ENCODE measurements at regions not wholly inside any gene's neighbourhood (a gene's known extent, or its start where the extent isn't known, plus 50 kb on each side); places are given as distances from the start of the nearest gene placed in this dataset.

DNA sequence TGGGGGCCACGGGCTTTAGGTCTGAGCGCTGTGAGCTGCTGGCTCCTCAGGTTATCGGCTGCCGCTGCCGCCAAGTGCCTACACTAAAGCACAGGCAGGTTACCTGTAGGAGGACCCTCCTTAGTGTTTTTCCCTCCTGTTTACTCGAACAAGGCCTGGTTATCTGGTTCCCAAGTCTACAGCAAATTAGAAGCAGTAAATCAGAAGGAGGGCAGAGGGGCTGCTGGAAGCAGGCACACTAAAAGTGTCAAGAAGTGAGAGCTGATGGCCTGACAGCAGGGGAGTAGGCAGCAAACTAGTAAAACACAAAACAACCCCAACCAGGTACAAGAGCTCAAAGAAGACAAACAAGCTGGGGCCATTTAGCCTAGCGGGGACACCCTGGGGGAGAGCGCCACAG is 125.0 kb upstream of the PJA1 start:
- no peaks in the 10 kb centered on the region for H3K36me3 Mint-ChIP-seq (ENCODE audit: insufficient read depth in 2 of 2)
- peaks cover 34% of the 10 kb centered on the region for H3K27me3 Mint-ChIP-seq (ENCODE audit: low read depth)
- no peak overlapping the region for H3K27ac Mint-ChIP-seq
- DNase-seq (no peak), ATAC-seq (replicated peaks in 1 of 2) (no peak)
- no peaks in the 10 kb centered on the region for H3K9me3 Mint-ChIP-seq
- no peaks in the 10 kb centered on the region for H3K4me1 Mint-ChIP-seq (ENCODE audit: low read depth)
- H3K4me3 Mint-ChIP-seq, result no peak overlapping the region

DNA sequence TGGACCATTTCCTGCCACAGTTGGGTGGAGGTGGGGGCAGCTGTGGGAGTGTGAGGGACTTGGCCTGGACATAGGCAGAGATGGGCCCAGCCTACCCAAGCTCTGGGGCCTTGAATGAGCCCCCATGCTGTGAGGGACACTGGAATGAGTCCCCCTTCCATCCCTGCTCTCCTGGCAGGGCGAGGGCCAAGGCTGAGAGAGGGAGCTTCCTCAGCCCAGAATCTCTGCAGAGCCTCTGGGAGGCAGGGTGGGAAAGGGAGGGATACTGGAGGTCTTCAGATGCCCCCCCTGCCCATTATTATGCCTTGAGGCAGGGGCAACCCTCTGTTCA is 124.5 kb upstream of the PJA1 start:
- Mint-ChIP-seq H3K27me3 (ENCODE audit: low read depth) (peaks cover 39% of the 10 kb centered on the region), H3K9me3 (no peaks in the 10 kb centered on the region), H3K27ac (no peak overlapping the region), H3K36me3 (ENCODE audit: insufficient read depth in 2 of 2) (no peaks in the 10 kb centered on the region), H3K4me1 (ENCODE audit: low read depth) (no peaks in the 10 kb centered on the region), H3K4me3 (no peak overlapping the region)
- no peak for ATAC-seq (replicated peaks in 1 of 2)
- no peak for DNase-seq

DNA sequence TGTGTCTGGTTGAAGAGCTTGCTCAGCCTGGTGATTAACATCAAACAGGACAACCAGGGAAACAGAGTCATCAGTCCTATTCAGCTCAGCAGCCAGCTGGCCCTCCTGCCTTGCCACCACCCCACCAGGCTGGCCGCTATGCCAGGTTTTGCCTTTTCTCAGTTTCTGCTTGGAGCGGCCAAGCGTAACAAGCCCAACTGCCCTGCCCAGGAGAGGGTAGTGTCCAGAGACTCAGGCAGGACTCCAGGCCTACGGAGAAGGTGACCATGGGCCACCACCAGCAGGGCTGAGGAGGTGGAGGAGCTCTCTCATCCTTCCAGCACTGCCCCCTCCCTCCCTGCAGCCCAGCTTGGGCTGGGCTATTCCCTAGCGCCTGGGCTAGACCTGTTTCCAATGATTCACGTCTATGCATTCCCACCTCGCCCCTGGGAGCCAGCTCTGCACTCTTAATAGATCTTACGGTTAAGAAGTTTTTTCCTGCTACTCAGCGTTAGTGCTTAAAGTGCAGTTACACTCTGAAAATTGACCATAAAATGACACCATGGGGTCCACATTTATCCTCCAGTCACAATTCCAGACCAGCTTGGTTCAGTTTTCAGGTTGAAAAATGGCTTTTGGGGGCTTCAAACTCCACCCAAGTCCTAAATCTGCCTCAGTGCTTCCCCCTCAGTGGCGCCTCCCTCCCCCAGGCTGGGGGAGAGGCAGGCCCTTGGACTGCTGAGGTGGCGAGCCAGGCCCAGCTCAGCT is 124.0 kb upstream of the PJA1 start:
- Mint-ChIP-seq H3K9me3 (no peaks in the 10 kb centered on the region), H3K4me3 (no peak overlapping the region), H3K27ac (no peak overlapping the region), H3K27me3 (ENCODE audit: low read depth) (peaks cover 40% of the 10 kb centered on the region), H3K4me1 (ENCODE audit: low read depth) (no peaks in the 10 kb centered on the region), H3K36me3 (ENCODE audit: insufficient read depth in 2 of 2) (no peaks in the 10 kb centered on the region)
- ATAC-seq (replicated peaks in 1 of 2) (no peak), DNase-seq (no peak)

DNA sequence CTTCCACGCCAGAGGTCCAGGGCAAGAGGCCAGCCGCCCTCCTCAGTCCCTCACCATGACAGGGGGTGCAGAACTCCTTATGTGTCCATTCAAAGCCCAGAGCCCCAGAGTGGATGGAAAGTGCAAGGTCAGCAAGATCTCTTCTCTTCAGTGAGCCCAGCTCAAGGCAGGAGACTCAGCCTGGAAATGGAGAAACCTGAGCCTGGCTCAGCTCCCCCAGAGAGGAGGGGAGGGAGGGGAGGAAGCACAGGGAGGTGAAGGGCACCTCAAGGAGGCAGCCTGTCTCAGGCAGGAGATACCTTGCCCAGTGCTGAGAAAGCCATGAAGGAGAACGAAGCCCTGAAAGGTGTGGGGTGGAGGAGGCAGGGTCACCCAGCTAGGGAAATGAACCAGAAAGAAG is 121.8 kb upstream of the PJA1 start:
- Mint-ChIP-seq H3K36me3 (ENCODE audit: insufficient read depth in 2 of 2) (no peaks in the 10 kb centered on the region), H3K27me3 (ENCODE audit: low read depth) (peaks cover 41% of the 10 kb centered on the region), H3K4me1 (ENCODE audit: low read depth) (no peaks in the 10 kb centered on the region), H3K4me3 (no peak overlapping the region), H3K27ac (no peak overlapping the region), H3K9me3 (no peaks in the 10 kb centered on the region)
- DNase-seq (no peak), ATAC-seq (replicated peaks in 1 of 2) (no peak)

DNA sequence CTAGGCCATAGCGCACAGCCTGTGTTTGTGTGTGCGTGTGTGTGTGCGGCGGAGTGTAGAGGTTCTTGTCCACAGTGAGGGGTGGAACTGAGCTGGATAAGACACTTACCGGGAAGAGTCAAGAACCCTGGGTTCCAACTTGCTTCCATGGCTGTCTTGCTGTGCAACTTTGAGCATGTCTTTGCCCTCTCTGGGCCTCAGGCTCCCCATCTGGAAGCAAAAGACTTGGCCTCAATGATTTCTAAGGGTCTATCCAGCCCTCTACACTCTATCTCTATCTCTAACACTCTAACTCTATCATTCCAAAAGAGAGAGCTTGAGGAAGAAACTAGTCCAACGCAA is 121.3 kb upstream of the PJA1 start:
- peaks cover 43% of the 10 kb centered on the region for H3K27me3 Mint-ChIP-seq (ENCODE audit: low read depth)

DNA sequence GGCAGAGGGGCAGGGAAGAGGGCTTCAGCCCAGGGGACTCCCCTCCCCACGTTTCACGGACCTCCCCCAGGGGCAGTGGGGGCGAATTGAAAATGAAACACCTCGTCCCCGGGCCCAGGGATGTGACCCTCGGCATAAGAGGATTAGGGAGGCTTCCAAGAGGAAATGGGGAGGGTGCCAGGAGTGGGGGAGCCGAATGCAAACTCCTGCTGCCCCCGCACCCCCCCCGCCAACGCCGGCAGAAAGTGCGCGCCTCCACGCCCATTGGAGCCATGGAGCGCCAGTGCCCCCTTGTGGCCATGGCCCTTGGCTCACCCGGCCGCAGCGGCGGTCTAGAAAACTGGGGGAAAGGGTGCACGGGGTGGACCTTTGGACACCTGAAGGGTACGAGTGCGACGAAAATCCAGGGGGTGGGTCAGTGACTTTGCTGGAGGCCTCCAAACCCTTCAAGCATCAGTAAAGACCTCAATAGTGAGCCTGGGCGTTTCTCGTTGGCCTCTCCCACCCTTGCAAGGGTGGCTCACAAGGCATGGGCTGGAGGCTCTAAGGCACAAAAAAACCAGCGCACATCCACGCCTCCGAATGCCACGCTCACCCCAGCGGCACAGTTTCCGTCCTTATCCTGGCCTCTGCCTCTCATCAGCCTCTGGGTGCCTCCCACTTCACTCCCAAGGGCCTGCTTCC is 120.8 kb upstream of the PJA1 start:
- H3K27ac Mint-ChIP-seq, result no peak overlapping the region
- H3K4me3 Mint-ChIP-seq, result peak overlapping the region; percentile 22 to 44
- no peaks in the 10 kb centered on the region for H3K36me3 Mint-ChIP-seq (ENCODE audit: insufficient read depth in 2 of 2)
- no peaks in the 10 kb centered on the region for H3K4me1 Mint-ChIP-seq (ENCODE audit: low read depth)
- peaks cover 42% of the 10 kb centered on the region for H3K27me3 Mint-ChIP-seq (ENCODE audit: low read depth)
- H3K9me3 Mint-ChIP-seq, result no peaks in the 10 kb centered on the region
- ATAC-seq (replicated peaks in 1 of 2), result peak; percentile 65 to 76
- DNase-seq, result peak; percentile 60 to 62

More for the DNA sequence above, 121.3 kb upstream of the PJA1 start:
- Mint-ChIP-seq H3K4me3 (no peak overlapping the region), H3K36me3 (ENCODE audit: insufficient read depth in 2 of 2) (no peaks in the 10 kb centered on the region), H3K4me1 (ENCODE audit: low read depth) (no peaks in the 10 kb centered on the region), H3K9me3 (no peaks in the 10 kb centered on the region), H3K27ac (no peak overlapping the region)
- ATAC-seq (replicated peaks in 1 of 2) (no peak), DNase-seq (no peak)

DNA sequence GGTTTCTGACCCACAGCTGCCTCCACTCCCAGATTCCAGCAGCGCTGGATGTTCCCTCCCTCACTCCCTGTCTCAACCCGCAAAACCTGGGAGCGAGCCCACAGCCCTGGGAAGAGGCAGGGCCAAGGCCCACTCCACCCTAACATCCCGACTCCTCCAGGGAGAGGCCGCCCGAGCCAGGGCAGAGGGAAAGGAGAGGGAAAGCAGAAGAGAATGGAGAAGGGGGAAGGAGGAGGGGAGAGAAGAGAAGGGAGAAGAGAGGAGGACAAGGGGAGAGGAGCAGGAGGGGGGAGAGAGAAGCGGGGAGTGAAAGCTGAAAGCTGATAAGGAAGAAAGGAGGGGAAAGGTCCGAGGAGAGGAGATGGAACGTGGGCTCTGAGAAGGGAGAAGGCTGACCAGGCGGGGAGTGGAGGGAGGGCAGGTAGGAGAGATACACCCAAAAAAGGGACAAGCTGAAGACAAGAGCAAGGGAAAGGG is 120.2 kb upstream of the PJA1 start:
- DNase-seq (no peak), ATAC-seq (replicated peaks in 1 of 2) (no peak)
- Mint-ChIP-seq H3K27ac (no peak overlapping the region), H3K4me3 (peak overlapping the region; percentile 22 to 44), H3K27me3 (ENCODE audit: low read depth) (peaks cover 37% of the 10 kb centered on the region), H3K9me3 (no peaks in the 10 kb centered on the region), H3K36me3 (ENCODE audit: insufficient read depth in 2 of 2) (no peaks in the 10 kb centered on the region), H3K4me1 (ENCODE audit: low read depth) (no peaks in the 10 kb centered on the region)

DNA sequence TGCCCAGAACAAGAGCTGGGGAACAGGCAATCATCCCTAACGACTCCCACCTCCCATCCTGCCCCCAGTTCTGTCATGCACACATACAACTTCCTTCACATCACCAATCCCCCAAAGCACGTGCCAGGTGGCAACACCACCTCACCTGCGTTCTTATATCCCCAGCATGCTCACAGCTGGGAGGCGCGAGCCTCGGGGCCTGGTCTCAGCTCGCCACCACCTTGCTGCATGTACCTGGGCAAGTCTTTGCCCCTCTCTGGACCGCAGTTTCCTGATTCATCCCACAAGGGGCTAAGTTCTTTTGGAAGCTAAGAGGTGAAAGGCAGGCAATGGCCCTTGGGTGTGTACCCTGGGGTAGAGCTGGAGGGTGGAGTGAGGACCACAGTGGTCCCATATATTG is 119.2 kb upstream of the PJA1 start:
- ATAC-seq (replicated peaks in 1 of 2) (no peak), DNase-seq (no peak)
- no peaks in the 10 kb centered on the region for H3K9me3 Mint-ChIP-seq
- peaks cover 41% of the 10 kb centered on the region for H3K27me3 Mint-ChIP-seq (ENCODE audit: low read depth)
- no peaks in the 10 kb centered on the region for H3K36me3 Mint-ChIP-seq (ENCODE audit: insufficient read depth in 2 of 2)
- H3K4me1 Mint-ChIP-seq (ENCODE audit: low read depth), result no peaks in the 10 kb centered on the region
- H3K4me3 Mint-ChIP-seq, result no peak overlapping the region
- no peak overlapping the region for H3K27ac Mint-ChIP-seq

DNA sequence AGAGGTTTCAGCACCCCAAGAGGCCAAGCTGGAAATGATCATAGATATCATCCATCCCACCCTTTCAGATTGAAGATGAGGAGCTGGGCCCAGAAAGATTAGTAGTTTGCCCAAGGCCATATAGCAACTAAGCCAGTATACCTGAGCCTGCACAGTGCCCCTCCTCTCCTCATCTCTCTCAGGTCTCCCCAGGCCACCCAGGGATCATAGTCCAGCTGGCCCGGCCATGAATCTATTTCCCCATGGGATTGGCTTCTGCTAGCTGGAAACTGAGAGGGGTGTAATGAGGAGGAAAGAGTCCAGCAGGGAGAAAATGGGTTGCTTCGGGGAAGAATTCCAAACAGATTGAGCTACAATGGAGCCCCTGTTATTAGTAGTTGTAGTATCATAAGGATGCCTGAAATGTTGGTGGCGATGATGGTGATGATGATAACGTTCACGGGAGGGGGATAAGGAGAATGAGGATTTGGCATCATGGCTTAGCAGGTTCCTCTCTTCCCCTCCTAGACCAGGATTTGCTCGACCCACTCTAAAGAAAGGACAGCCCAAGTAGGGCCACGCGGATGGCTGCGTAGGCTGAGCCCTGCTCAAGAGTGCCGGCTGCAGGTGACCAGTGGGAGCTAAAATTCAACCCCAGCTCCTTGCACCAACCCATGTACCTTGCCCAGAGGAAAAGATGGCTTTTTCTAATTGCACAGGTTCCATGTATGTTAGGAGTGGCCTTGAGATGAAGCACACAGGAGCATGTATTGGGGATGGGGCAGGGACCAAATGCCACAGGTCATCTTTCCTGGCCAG is 117.8 kb upstream of the PJA1 start:
- ATAC-seq (replicated peaks in 1 of 2) (no peak), DNase-seq (no peak)
- Mint-ChIP-seq H3K4me3 (no peak overlapping the region), H3K4me1 (ENCODE audit: low read depth) (no peaks in the 10 kb centered on the region), H3K27ac (no peak overlapping the region), H3K27me3 (ENCODE audit: low read depth) (peaks cover 38% of the 10 kb centered on the region), H3K36me3 (ENCODE audit: insufficient read depth in 2 of 2) (no peaks in the 10 kb centered on the region), H3K9me3 (no peaks in the 10 kb centered on the region)

DNA sequence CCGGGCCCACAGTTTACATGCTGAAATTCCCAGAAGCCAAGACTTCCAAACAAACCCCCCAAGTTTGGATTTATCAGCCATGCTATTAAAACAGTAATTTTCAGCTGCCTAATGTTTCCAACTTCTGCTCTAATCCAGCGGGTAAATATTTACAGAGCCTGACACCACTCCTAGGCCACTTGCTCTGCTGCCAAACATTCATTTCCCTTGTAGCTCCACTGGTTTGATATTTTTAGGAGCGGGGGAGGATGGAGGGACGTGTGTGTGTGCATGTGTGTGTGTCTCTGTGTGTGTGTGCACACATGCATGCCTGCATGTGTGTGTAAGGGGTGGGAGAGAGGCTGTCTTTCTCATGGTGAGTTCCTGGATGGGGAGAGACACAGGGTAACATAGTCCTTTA is 115.7 kb upstream of the PJA1 start:
- Mint-ChIP-seq H3K4me1 (ENCODE audit: low read depth) (no peaks in the 10 kb centered on the region), H3K27me3 (ENCODE audit: low read depth) (peaks cover 48% of the 10 kb centered on the region), H3K27ac (no peak overlapping the region), H3K9me3 (no peaks in the 10 kb centered on the region), H3K4me3 (no peak overlapping the region), H3K36me3 (ENCODE audit: insufficient read depth in 2 of 2) (no peaks in the 10 kb centered on the region)
- no peak for DNase-seq
- ATAC-seq (replicated peaks in 1 of 2), result no peak

DNA sequence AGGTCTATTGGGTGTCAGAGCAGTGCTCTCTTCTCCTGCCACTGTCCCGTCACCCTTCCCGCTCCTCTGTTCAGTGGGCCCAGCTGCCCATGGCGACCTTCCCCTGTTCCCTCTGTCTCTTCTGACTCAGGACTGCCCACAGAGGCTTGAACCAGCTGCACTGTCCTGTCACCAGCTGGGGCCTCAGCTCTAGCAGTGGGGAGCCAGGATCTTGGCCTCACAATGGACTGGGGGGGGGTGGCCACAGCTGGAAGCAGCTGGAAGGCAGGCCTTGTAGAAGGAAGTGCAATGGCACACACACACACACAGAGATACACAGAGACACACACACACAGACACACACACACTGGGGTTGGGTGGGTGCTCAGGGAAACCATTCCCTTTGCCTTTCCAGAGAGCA is 114.0 kb upstream of the PJA1 start:
- no peaks in the 10 kb centered on the region for H3K4me1 Mint-ChIP-seq (ENCODE audit: low read depth)
- no peak for DNase-seq
- no peak overlapping the region for H3K27ac Mint-ChIP-seq
- no peaks in the 10 kb centered on the region for H3K36me3 Mint-ChIP-seq (ENCODE audit: insufficient read depth in 2 of 2)
- ATAC-seq (replicated peaks in 1 of 2), result no peak
- H3K4me3 Mint-ChIP-seq, result no peak overlapping the region
- peaks cover 33% of the 10 kb centered on the region for H3K27me3 Mint-ChIP-seq (ENCODE audit: low read depth)
- H3K9me3 Mint-ChIP-seq, result no peaks in the 10 kb centered on the region

DNA sequence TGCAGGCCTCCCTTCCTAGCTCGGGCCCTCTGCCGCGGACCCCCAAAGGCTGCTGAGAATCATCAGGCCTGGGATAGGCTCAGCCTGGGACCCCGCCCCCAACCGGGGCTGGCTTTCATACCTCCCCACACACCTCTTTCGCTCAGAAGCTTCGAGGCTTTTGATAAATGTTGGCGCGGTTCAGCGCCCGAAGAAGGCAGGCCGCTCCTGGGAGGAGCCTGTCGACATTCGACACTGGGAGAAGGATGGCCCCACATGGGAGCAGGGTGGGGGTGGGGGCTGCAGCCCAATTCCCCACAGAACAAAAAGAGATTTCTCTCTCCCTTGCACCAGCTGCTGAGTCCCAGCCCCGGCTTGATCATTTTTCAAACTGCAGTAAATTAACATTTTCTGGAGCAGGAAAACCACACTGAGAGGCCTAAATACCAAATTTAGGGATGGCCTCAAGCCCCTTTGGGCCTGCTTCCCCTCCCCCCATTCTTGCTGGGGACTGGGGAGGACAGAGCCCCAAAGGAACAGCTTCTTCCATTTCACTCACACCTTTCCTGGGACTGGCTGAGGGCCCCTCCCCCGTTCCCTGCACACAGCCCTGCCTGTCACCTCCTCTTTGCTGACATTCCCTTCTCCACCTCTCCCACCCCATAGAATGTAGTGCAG is 112.9 kb upstream of the PJA1 start:
- DNase-seq, result no peak
- no peak overlapping the region for H3K27ac Mint-ChIP-seq
- H3K27me3 Mint-ChIP-seq (ENCODE audit: low read depth), result peaks cover 43% of the 10 kb centered on the region
- H3K9me3 Mint-ChIP-seq, result no peaks in the 10 kb centered on the region
- H3K4me1 Mint-ChIP-seq (ENCODE audit: low read depth), result no peaks in the 10 kb centered on the region
- H3K36me3 Mint-ChIP-seq (ENCODE audit: insufficient read depth in 2 of 2), result no peaks in the 10 kb centered on the region
- ATAC-seq (replicated peaks in 1 of 2), result no peak
- no peak overlapping the region for H3K4me3 Mint-ChIP-seq

DNA sequence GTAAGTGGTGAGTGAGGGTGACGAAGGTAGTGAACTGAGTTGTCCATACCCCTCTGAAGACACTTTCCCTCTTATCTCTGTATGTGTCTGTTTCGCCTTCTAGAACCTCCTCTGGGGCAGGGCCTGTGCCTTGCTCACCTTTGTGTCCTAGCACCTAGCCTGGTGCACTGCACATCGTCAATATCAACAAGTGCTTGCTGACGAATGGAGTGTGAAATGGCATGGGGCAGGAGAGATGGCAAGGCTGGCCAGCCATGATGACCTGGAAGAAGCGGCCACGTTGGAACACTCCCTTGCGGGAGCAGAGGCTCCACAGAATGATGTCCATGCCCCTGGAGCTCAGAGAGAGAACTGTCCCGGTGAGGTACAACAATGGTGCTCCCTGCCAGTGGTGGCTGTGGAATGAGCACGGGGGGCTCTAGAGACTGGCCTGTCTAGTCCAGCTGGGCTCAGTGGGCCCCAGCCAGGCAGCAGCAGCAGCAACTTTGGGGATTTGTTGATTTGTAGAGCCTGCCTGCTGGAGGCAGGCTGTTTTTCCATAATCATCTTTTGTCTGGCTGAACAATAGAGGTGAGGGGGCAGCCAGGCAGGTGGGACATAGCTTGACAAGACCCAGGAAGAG is 112.2 kb upstream of the PJA1 start:
- no peak for DNase-seq
- H3K4me3 Mint-ChIP-seq, result no peak overlapping the region
- peaks cover 46% of the 10 kb centered on the region for H3K27me3 Mint-ChIP-seq (ENCODE audit: low read depth)
- no peaks in the 10 kb centered on the region for H3K36me3 Mint-ChIP-seq (ENCODE audit: insufficient read depth in 2 of 2)
- H3K27ac Mint-ChIP-seq, result no peak overlapping the region
- no peak for ATAC-seq (replicated peaks in 1 of 2)
- H3K9me3 Mint-ChIP-seq, result no peaks in the 10 kb centered on the region
- H3K4me1 Mint-ChIP-seq (ENCODE audit: low read depth), result no peaks in the 10 kb centered on the region
